RWPE1 (cell line): ENCODE measurements at regions not wholly inside any gene's neighbourhood (a gene's known extent, or its start where the extent isn't known, plus 50 kb on each side); places are given as distances from the start of the nearest gene placed in this dataset.

ENCODE experiments used
- CTCF ChIA-PET: fragments of 350-600 bp; sonication (Branson Sonifier 250); formaldehyde crosslinking; extraction: SDS; loops from one replicate; lab custom pipeline; 2021; lab: Yijun Ruan, JAX
- POLR2A ChIA-PET: fragments of 400-600 bp; formaldehyde crosslinking; extraction: SDS; loops from one replicate; lab custom pipeline; 2020; ENCODE audit warnings: antibody characterized with exemption; ENCODE audit not compliant: low non-redundant PET; lab: Yijun Ruan, JAX
- DNase-seq: peaks from one replicate; pipeline ENCODE4 v3.0.0; 2012; ENCODE audit warnings: low spot score
- H3K27ac ChIP-seq: fragments of 450-650 bp; 2 replicates; pipeline ENCODE4 v1.5.1; 2017
- TF ChIP-seq, protein P1 (sequence below): fragments of 450-650 bp; conservative IDR thresholded peaks from 2 replicates; pipeline ENCODE4 v1.5.1; 2017; ENCODE audit warnings: low read depth, mild to moderate bottlenecking

DNA sequence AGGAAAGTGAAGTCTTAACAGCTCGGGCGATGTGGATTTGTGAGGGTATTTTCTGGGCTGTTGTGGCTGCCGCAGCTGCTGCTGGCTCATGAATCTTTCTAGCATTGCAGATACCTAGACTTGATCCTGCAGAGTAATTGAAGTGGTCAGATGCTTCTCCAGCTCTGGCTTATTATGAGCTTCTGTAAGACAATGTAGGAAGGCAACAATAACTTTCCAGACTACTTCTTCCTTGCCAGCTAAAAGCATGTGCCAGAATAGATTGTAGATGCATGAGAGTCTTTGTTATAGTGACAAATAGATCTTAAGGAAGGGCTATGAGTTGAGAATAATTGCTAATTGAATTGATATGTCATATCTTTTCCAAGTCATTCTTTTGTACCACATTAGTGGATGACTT, 461.4 kb upstream of the POT1 start:
- DNase-seq, result no peak
- CTCF ChIA-PET, result no interaction called here
- H3K27ac ChIP-seq, result no peak overlapping the region
- TF ChIP-seq, protein P1, sequence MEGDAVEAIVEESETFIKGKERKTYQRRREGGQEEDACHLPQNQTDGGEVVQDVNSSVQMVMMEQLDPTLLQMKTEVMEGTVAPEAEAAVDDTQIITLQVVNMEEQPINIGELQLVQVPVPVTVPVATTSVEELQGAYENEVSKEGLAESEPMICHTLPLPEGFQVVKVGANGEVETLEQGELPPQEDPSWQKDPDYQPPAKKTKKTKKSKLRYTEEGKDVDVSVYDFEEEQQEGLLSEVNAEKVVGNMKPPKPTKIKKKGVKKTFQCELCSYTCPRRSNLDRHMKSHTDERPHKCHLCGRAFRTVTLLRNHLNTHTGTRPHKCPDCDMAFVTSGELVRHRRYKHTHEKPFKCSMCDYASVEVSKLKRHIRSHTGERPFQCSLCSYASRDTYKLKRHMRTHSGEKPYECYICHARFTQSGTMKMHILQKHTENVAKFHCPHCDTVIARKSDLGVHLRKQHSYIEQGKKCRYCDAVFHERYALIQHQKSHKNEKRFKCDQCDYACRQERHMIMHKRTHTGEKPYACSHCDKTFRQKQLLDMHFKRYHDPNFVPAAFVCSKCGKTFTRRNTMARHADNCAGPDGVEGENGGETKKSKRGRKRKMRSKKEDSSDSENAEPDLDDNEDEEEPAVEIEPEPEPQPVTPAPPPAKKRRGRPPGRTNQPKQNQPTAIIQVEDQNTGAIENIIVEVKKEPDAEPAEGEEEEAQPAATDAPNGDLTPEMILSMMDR, result no peak
- POLR2A ChIA-PET, result no interaction called here

DNA sequence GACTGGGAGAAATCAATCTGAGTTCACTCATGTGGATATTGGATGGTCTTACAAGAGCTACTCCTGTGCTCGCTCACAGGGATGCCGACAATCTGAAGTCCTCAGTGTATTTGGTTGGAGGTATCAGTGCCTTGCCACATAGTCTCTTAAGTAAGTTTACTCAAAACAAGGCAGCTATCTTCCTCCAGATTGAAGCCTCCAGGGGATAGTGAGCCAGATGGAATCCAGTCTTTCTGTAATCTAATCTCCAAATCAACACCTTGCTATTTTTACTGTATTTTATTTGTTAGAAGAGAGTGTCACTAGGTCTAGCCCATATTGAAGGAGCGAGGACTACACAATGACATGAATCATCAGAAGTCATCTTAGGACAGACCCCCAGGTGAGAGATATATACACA, 456.6 kb upstream of the POT1 start:
- POLR2A ChIA-PET, result no interaction called here
- no peak for DNase-seq
- no peak overlapping the region for H3K27ac ChIP-seq
- CTCF ChIA-PET, result no interaction called here
- TF ChIP-seq, protein P1, result no peak

DNA sequence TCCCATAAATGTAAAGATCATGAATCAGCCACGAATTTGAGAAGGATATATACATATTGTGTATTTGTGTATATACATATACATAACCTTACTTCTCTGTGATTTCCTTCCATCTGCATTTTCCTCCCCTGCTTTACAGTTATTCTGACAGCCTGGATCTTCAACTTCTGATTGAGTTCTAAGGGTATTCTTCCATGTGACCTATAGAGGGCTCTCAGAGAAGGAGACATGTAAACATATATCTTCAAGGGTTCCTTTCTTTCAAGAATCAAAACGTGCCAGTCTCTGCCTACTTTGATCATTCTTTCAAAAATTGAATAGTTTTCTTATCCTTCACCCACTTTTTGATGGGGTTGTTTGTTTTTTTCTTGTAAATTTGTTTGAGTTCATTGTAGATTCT, 453.7 kb upstream of the POT1 start:
- CTCF ChIA-PET, result interaction anchor here (0.7 kb wide), 1 partner anchor 1235 kb away, joined by 3 read pairs; no protein-coding TSS in a partner anchor
- POLR2A ChIA-PET, result no interaction called here
- TF ChIP-seq, protein P1, result peak; percentile 11; the same call in 1 of the 2 replicates
- DNase-seq, result peak; percentile 2
- H3K27ac ChIP-seq, result no peak overlapping the region

DNA sequence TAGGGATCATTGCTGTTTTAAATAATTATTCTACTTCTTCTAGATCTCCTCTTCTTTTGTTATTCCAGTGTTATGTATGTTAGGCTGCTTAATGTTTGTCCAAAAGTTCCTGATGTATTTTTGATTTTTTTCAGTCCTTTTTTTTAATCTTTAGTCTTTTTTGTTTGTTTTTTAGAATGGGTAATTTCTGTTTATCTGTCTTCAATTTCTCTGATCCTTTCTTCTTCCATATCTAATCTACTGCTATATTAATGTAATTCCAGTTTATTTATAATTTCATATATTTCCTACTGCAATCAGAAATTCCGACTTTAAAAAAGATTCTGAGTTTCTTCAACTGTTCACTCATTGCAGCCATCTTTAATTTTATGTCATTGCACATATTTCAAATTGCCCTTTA, 452.8 kb upstream of the POT1 start:
- ChIA-PET CTCF (no interaction called here), POLR2A (no interaction called here)
- DNase-seq, result no peak
- H3K27ac ChIP-seq, result no peak overlapping the region
- TF ChIP-seq, protein P1, result no peak

DNA sequence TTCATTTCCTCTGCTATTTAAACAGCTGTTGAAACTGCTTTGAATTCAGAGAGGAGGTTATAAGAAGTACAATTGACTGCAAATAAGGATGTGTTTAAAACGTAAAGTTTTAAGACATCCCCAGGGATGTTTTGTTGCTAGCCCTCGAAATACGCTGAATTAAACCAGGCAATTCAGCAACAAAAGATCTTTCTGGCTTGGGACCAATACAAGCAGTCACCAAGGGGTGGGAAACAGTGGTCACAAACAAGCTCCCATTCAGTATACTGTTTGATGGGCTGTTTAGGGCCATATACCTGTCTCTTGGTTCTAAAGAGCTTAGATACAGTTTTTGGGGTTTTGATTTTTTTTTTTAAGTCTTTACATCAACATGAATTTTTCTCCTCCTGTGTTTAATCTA, 446.3 kb upstream of the POT1 start:
- no peak for DNase-seq
- POLR2A ChIA-PET, result no interaction called here
- TF ChIP-seq, protein P1, result no peak
- H3K27ac ChIP-seq, result no peak overlapping the region
- CTCF ChIA-PET, result interaction anchor here (0.6 to 0.7 kb wide), 2 partner anchors 295 to 993 kb away, joined by 3 to 10 read pairs; no protein-coding TSS in a partner anchor

DNA sequence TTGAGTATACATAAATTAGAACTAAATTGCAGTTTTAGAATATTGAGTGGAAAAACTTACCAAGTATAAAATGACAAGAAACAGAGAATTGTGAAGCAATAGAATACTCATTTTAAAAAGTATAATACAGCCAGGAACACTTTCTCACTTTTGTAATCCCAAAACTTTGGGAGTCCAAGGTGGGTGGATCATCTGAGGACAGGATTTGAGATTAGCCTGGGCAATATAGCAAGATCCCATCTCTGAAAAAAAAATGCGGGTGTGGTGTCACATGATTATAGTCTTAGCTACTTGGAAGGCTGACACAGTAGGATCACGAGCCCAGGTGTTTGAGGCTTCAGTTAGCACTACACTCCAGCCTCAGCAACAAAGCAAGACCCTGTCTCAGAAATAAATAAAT, 440.9 kb upstream of the POT1 start:
- POLR2A ChIA-PET, result no interaction called here
- H3K27ac ChIP-seq, result no peak overlapping the region
- TF ChIP-seq, protein P1, result no peak
- CTCF ChIA-PET, result no interaction called here
- DNase-seq, result no peak
